Calu3 (cell line): ENCODE measurements at regions not wholly inside any gene's neighbourhood (a gene's known extent, or its start where the extent isn't known, plus 50 kb on each side); places are given as distances from the start of the nearest gene placed in this dataset.

ENCODE experiments used
- BruUV-seq: library from RNA; stranded (reverse); fragments of 400-500 nt; replicated peaks from 2 replicates; lab custom pipeline; 2021; lab: Mats Ljungman, UMichigan
- CTCF ChIA-PET: fragments of 300-600 bp; sonication (Branson Sonifier 250); formaldehyde crosslinking; loops from one replicate; lab custom pipeline; 2022; ENCODE audit warnings: antibody characterized with exemption; lab: Charles Lee
- DNase-seq: peaks from one replicate; pipeline ENCODE4 v3.0.0; 2022
- H3K27ac Mint-ChIP-seq: one replicate; pipeline ENCODE4 v1.8.0; 2022; ENCODE audit warnings: mixed read lengths; ENCODE audit not compliant: unreplicated experiment
- H3K27me3 Mint-ChIP-seq: one replicate; pipeline ENCODE4 v1.8.0; 2022; ENCODE audit warnings: mixed read lengths; ENCODE audit not compliant: unreplicated experiment
- H3K36me3 Mint-ChIP-seq: one replicate; pipeline ENCODE4 v1.8.0; 2022; ENCODE audit warnings: mild to moderate bottlenecking, moderate library complexity, mixed read lengths; ENCODE audit not compliant: insufficient read depth, unreplicated experiment
- H3K4me1 Mint-ChIP-seq: one replicate; pipeline ENCODE4 v1.8.0; 2022; ENCODE audit warnings: mild to moderate bottlenecking, low read depth, mixed read lengths; ENCODE audit not compliant: unreplicated experiment
- H3K4me3 Mint-ChIP-seq: one replicate; pipeline ENCODE4 v1.8.0; 2022; ENCODE audit warnings: mild to moderate bottlenecking, low read depth, moderate library complexity, mixed read lengths; ENCODE audit not compliant: unreplicated experiment
- H3K9me3 Mint-ChIP-seq: one replicate; pipeline ENCODE4 v1.8.0; 2022; ENCODE audit warnings: low read depth, mixed read lengths; ENCODE audit not compliant: unreplicated experiment
- CTCF ChIP-seq: fragments of 200-600 bp; IDR thresholded peaks from one replicate; pipeline ENCODE4 v1.8.0; 2022; ENCODE audit warnings: antibody characterized with exemption; ENCODE audit not compliant: unreplicated experiment
- intact Hi-C: fragments of 100-400 bp; cut with micrococcal nuclease; formaldehyde crosslinking; loops from one replicate; pipeline ENCODE4 v1.10.0; 2022; ENCODE audit not compliant: unreplicated experiment

GRCh38 chr4:56273391-56273790, 113.9 kb downstream of the AASDH start:
- H3K27ac Mint-ChIP-seq, result no peak overlapping the region
- no peaks in the 10 kb centered on the region for H3K4me1 Mint-ChIP-seq
- no peak for DNase-seq
- BruUV-seq, result no TSS peak
- no peak for TF ChIP-seq CTCF
- peaks cover 2% of the 10 kb centered on the region for H3K9me3 Mint-ChIP-seq
- CTCF ChIA-PET, result no interaction called here
- intact Hi-C loops, result no loop called here
- H3K27me3 Mint-ChIP-seq, result no peaks in the 10 kb centered on the region
- H3K4me3 Mint-ChIP-seq, result no peak overlapping the region
- H3K36me3 Mint-ChIP-seq, result no peaks in the 10 kb centered on the region

GRCh38 chr4:56272927-56273326, 114.4 kb downstream of the AASDH start:
- Mint-ChIP-seq H3K27ac (no peak overlapping the region), H3K36me3 (no peaks in the 10 kb centered on the region), H3K27me3 (no peaks in the 10 kb centered on the region), H3K9me3 (peaks cover 2% of the 10 kb centered on the region), H3K4me1 (no peaks in the 10 kb centered on the region), H3K4me3 (no peak overlapping the region)
- DNase-seq, result no peak
- CTCF ChIA-PET, result no interaction called here
- BruUV-seq, result no TSS peak
- TF ChIP-seq CTCF, result no peak
- intact Hi-C loops, result no loop called here

GRCh38 chr4:56272003-56272402, 115.3 kb downstream of the AASDH start:
- no peak for DNase-seq
- Mint-ChIP-seq H3K27me3 (no peaks in the 10 kb centered on the region), H3K4me3 (no peak overlapping the region), H3K27ac (no peak overlapping the region), H3K9me3 (peaks cover 2% of the 10 kb centered on the region), H3K4me1 (no peaks in the 10 kb centered on the region), H3K36me3 (no peaks in the 10 kb centered on the region)
- CTCF ChIA-PET, result no interaction called here
- intact Hi-C loops, result no loop called here
- no TSS peak for BruUV-seq
- TF ChIP-seq CTCF, result no peak

GRCh38 chr4:56271131-56271530, 116.2 kb downstream of the AASDH start:
- CTCF ChIA-PET, result no interaction called here
- Mint-ChIP-seq H3K27ac (no peak overlapping the region), H3K4me3 (no peak overlapping the region), H3K36me3 (no peaks in the 10 kb centered on the region), H3K4me1 (no peaks in the 10 kb centered on the region), H3K27me3 (no peaks in the 10 kb centered on the region), H3K9me3 (no peaks in the 10 kb centered on the region)
- no peak for TF ChIP-seq CTCF
- BruUV-seq, result no TSS peak
- intact Hi-C loops, result no loop called here
- DNase-seq, result no peak

- no TSS peak for BruUV-seq
- H3K4me3 Mint-ChIP-seq, result no peak overlapping the region
- intact Hi-C loops, result no loop called here
Measured at GRCh38 chr4:56267558-56267957, 119.7 kb downstream of the AASDH start.

More at GRCh38 chr4:56267558-56267957, 119.7 kb downstream of the AASDH start:
- H3K36me3 Mint-ChIP-seq, result no peaks in the 10 kb centered on the region
- H3K4me1 Mint-ChIP-seq, result no peaks in the 10 kb centered on the region
- peaks cover 5% of the 10 kb centered on the region for H3K9me3 Mint-ChIP-seq
- TF ChIP-seq CTCF, result no peak
- DNase-seq, result no peak
- H3K27me3 Mint-ChIP-seq, result no peaks in the 10 kb centered on the region
- H3K27ac Mint-ChIP-seq, result no peak overlapping the region
- CTCF ChIA-PET, result no interaction called here
